ENCODE measurements at regions not wholly inside any gene's neighbourhood (a gene's known extent, or its start where the extent isn't known, plus 50 kb on each side); places are given as distances from the start of the nearest gene placed in this dataset.

DNA sequence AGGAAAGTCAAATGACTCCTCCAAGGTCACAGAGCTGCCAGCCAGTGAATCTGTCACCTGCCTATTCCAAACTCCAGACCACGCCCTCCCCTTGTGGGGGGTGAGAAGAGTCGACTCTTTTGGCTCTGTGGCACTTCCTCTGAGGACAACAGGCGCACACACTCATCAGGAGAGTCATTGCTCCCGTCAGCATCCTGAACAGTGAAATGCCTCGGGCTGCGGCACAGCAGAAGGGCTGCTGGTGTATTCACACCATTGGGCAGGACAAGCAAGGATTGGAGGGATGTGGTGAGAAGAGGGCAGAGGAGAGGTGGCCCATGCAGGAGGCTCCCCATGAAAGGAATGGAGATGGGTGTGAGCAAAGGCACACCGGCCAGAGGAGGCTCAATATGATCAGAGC lies 239.0 kb downstream of the TOMM20 start:
- TF ChIP-seq CTCF (IDR thresholded peaks at IDR 0.05) (no peak), EZH2 (IDR thresholded peaks at IDR 0.05; ENCODE audit: borderline replicate concordance, insufficient read depth, low read depth, low read length, poor library complexity, severe bottlenecking) (no peak)
